GM12878 (cell line): ENCODE measurements at regions not wholly inside any gene's neighbourhood (a gene's known extent, or its start where the extent isn't known, plus 50 kb on each side); places are given as distances from the start of the nearest gene placed in this dataset.

Experiments
- ATAC-seq: fragments of 200-7000 bp; cut with Tn5 transposase; 3 replicates; pipeline ENCODE4 v1.9.1; 2020; ENCODE audit warnings: mild to moderate bottlenecking, moderate library complexity
- BruUV-seq: library from RNA; stranded (reverse); fragments of 400-500 nt; replicated peaks from 2 replicates; lab custom pipeline; 2021; lab: Mats Ljungman, UMichigan
- CTCF ChIA-PET: fragments of 300-600 bp; sonication (Branson Sonifier 250); formaldehyde crosslinking; extraction: SDS; loops from one replicate; lab custom pipeline; 2021; ENCODE audit warnings: inconsistent platforms; lab: Yijun Ruan, JAX
- POLR2A ChIA-PET: fragments of 350-600 bp; formaldehyde crosslinking; extraction: SDS; loops from one replicate; lab custom pipeline; 2021; ENCODE audit warnings: inconsistent platforms; lab: Charles Lee
- RAD21 ChIA-PET: fragments of 300-600 bp; sonication (Branson Sonifier 250); formaldehyde crosslinking; loops from one replicate; lab custom pipeline; 2023; ENCODE audit warnings: antibody characterized with exemption; ENCODE audit not compliant: unreplicated experiment; lab: Charles Lee
- SMC1A ChIA-PET: fragments of 300-600 bp; sonication (Branson Sonifier 250); formaldehyde crosslinking; loops from one replicate; lab custom pipeline; 2023; ENCODE audit not compliant: unreplicated experiment, uncharacterized antibody; lab: Charles Lee
- DNase-seq: peaks from one replicate; pipeline ENCODE4 v3.0.0-alpha.2; 2011; ENCODE audit warnings: low read depth, low spot score
- FAIRE-seq: peaks from 3 replicates; lab custom pipeline; 2011; peaks lifted over from hg19 to GRCh38; lab: Jason Lieb, UNC
- H2AFZ ChIP-seq: 2 replicates; pipeline ENCODE4 v1.6.0; 2011; ENCODE audit warnings: low read depth, low read length, control low read depth; ENCODE audit not compliant: control insufficient read depth
- H3K27ac ChIP-seq: 2 replicates; pipeline ENCODE4 v1.5.1; 2011; ENCODE audit warnings: control low read depth; ENCODE audit not compliant: control insufficient read depth, insufficient read depth
- H3K27me3 ChIP-seq, 2 experiments: replicated peaks in 1 of 2; 2 replicates each; pipeline versions ENCODE4 v1.6.0 to v1.6.1; 2011; ENCODE audit warnings: low read length in 1 of 2; ENCODE audit not compliant: control insufficient read depth in 2 of 2, insufficient read depth in 2 of 2
- H3K36me3 ChIP-seq, 2 experiments: 2 replicates each; pipeline ENCODE4 v1.5.1; 2011; ENCODE audit warnings: low read length in 1 of 2; ENCODE audit not compliant: control insufficient read depth in 2 of 2, insufficient read depth in 2 of 2
- H3K4me1 ChIP-seq: 2 replicates; pipeline ENCODE4 v1.6.1; 2011; ENCODE audit warnings: mild to moderate bottlenecking, low read length, moderate library complexity, mixed read lengths; ENCODE audit not compliant: control insufficient read depth, insufficient read depth
- H3K4me2 ChIP-seq: 2 replicates; pipeline ENCODE4 v1.6.0; 2011; ENCODE audit warnings: control low read depth; ENCODE audit not compliant: control insufficient read depth, insufficient read depth
- H3K4me3 ChIP-seq: fragments of 200-600 bp; sonication (generic); 2 replicates; pipeline ENCODE4 v1.5.1; 2016
- H3K79me2 ChIP-seq: 2 replicates; pipeline ENCODE4 v1.6.0; 2011; ENCODE audit warnings: low read length; ENCODE audit not compliant: control insufficient read depth, insufficient read depth
- H3K9ac ChIP-seq: 2 replicates; pipeline ENCODE4 v1.8.0; 2011; ENCODE audit warnings: low read length, control low read depth, mixed read lengths; ENCODE audit not compliant: control insufficient read depth, insufficient read depth
- H3K9me3 ChIP-seq: replicated peaks from 3 replicates; pipeline ENCODE4 v1.5.1; 2011; ENCODE audit warnings: mild to moderate bottlenecking, low read length; ENCODE audit not compliant: control insufficient read depth, insufficient read depth
- H4K20me1 ChIP-seq: 2 replicates; pipeline ENCODE4 v1.6.0; 2011; ENCODE audit not compliant: control insufficient read depth, insufficient read depth
- RAD51 ChIP-seq: fragments of 450-650 bp; IDR thresholded peaks from 2 replicates; pipeline ENCODE4 v1.6.1; 2016; ENCODE audit warnings: moderate library complexity, mild to moderate bottlenecking, inconsistent platforms
- ZNF217 ChIP-seq: fragments of 450-650 bp; IDR thresholded peaks from 2 replicates; pipeline ENCODE4 v1.6.1; 2017; ENCODE audit warnings: antibody characterized with exemption, mild to moderate bottlenecking
- WGBS: methylation state at CpG from one replicate; pipeline ENCODE4 v1.1.6; 2016; ENCODE audit warnings: low lambda C conversion rate; ENCODE audit not compliant: insufficient replicate concordance, insufficient coverage; ENCODE audit errors: missing lambda C conversion rate; 5-methylcytosine and 5-hydroxymethylcytosine counted together
- in situ Hi-C: fragments of 300-500 bp; cut with MboI; formaldehyde crosslinking; loops from 9 replicates; pipeline ENCODE4 v1.14.3; 2018; ENCODE audit warnings: mixed read lengths
- intact Hi-C: fragments of 100-400 bp; cut with micrococcal nuclease; formaldehyde crosslinking; loops from one replicate; pipeline ENCODE4 v1.14.2; 2022; ENCODE audit not compliant: unreplicated experiment
- TF ChIP-seq, protein P1 (sequence below), 3 experiments: IDR thresholded peaks in 2 of 3; conservative IDR thresholded peaks in 1 of 3; 2 replicates each; pipeline ENCODE4 v1.5.1; 2011; ENCODE audit warnings: low read depth in 3 of 3, low read length in 3 of 3, mild to moderate bottlenecking in 3 of 3, control low read depth in 2 of 3, moderate library complexity in 2 of 3, inconsistent platforms in 1 of 3, mixed read lengths in 1 of 3; ENCODE audit not compliant: control insufficient read depth in 2 of 3, insufficient read depth in 1 of 3; ENCODE audit errors: extremely low read depth in 1 of 3
- TF ChIP-seq, protein P2 (sequence below): IDR thresholded peaks from 2 replicates; pipeline ENCODE4 v1.6.1; 2011; ENCODE audit warnings: borderline replicate concordance, low read depth, mild to moderate bottlenecking, moderate library complexity, mixed read lengths, low read length; ENCODE audit not compliant: insufficient read depth; ENCODE audit errors: extremely low read length

DNA sequence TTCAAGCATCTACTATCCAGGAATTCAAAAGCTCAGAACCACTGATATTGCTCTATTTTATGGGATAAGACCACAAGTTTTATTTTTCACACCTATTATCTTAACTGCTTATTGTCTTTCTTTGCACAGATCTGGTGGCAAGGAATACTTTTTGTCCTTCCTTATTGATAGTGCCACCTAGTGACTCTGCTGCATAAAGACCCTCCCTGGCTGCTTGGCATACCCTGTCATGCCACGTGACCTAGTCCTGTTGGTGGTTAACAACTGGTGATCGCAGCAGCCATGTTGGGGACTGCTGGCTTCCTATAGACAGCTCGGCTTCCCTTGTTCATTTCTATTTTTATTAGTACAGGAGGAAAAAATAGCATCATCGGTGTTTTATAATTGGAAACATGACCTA is 236.3 kb downstream of the MEX3B start:
- WGBS, result 2% methylated on average over 4 of the region's 4 CpGs
- DNase-seq, result no peak
- Histone ChIP-seq H3K27me3 (no peaks in the 10 kb centered on the region), H3K4me2 (no peak overlapping the region), H3K27ac (no peak overlapping the region), H3K36me3 (no peaks in the 10 kb centered on the region), H4K20me1 (no peaks in the 10 kb centered on the region), H3K79me2 (no peaks in the 10 kb centered on the region), H3K9me3 (no peaks in the 10 kb centered on the region), H3K4me1 (no peaks in the 10 kb centered on the region), H2AFZ (no peak overlapping the region), H3K4me3 (no peak overlapping the region), H3K9ac (no peak overlapping the region)
- RAD21 ChIA-PET, result no interaction called here
- TF ChIP-seq, protein P1, sequence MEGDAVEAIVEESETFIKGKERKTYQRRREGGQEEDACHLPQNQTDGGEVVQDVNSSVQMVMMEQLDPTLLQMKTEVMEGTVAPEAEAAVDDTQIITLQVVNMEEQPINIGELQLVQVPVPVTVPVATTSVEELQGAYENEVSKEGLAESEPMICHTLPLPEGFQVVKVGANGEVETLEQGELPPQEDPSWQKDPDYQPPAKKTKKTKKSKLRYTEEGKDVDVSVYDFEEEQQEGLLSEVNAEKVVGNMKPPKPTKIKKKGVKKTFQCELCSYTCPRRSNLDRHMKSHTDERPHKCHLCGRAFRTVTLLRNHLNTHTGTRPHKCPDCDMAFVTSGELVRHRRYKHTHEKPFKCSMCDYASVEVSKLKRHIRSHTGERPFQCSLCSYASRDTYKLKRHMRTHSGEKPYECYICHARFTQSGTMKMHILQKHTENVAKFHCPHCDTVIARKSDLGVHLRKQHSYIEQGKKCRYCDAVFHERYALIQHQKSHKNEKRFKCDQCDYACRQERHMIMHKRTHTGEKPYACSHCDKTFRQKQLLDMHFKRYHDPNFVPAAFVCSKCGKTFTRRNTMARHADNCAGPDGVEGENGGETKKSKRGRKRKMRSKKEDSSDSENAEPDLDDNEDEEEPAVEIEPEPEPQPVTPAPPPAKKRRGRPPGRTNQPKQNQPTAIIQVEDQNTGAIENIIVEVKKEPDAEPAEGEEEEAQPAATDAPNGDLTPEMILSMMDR (IDR thresholded peaks at IDR 0.05 in 2 of 3, conservative IDR thresholded peaks at IDR 0.05 in 1 of 3; ENCODE audit: control insufficient read depth in 2 of 3, extremely low read depth in 1 of 3, insufficient read depth in 1 of 3, low read depth in 3 of 3, low read length in 3 of 3), result 0 out of 6 replicates have a peak, but pooled peaks of 2 of the 3 experiments have one; percentile 6 to 10
- TF ChIP-seq RAD51 (peak; percentile 58; the same call in 1 of the 2 replicates), ZNF217 (no peak)
- TF ChIP-seq, protein P2, sequence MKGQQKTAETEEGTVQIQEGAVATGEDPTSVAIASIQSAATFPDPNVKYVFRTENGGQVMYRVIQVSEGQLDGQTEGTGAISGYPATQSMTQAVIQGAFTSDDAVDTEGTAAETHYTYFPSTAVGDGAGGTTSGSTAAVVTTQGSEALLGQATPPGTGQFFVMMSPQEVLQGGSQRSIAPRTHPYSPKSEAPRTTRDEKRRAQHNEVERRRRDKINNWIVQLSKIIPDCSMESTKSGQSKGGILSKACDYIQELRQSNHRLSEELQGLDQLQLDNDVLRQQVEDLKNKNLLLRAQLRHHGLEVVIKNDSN, result peak; percentile 57
- SMC1A ChIA-PET, result no interaction called here
- no peak for FAIRE-seq
- CTCF ChIA-PET, result interaction anchor here (1.1 to 1.7 kb wide), 2 partner anchors 9 to 10 kb away, joined by 5 to 6 read pairs; no protein-coding TSS in a partner anchor
- POLR2A ChIA-PET, result no interaction called here
- no TSS peak for BruUV-seq
- intact Hi-C loops (no loop called here), in situ Hi-C loops (no loop called here)
- peak; percentile 54 for ATAC-seq
